Right kidney (tissue), 1 donor: ENCODE measurements at regions not wholly inside any gene's neighbourhood (a gene's known extent, or its start where the extent isn't known, plus 50 kb on each side); places are given as distances from the start of the nearest gene placed in this dataset.

Experiments
- DNase-seq: peaks from one replicate; pipeline ENCODE4 v3.0.0-alpha.2; 2016

DNA sequence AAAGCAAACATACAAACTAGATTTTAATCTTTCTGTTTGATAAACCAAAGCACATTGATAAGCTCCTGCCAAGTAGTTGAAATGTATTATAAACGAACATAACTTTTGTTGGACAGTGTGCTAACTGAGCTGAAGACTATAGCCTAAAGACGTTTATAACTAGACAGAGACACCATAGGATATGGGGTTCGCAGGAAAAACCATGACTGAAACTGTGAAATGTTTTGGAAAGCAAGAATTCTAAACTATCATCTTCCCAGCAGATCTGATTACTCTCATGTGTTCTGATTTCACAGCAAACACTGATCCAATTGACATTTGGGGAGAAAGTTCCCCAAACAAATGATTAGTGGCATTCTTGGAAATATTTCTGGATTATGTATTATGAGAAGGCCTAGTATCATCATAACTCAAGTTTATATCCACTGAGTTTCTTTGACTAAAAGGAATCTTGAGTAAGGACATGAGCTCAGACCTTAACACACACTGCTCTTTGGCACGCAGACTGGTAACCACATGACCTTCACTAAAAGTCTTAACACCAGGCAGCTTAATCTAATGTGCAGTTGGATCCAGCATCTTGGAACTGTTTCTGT lies 375.2 kb downstream of the ZNF608 start:
- no peak for DNase-seq

DNA sequence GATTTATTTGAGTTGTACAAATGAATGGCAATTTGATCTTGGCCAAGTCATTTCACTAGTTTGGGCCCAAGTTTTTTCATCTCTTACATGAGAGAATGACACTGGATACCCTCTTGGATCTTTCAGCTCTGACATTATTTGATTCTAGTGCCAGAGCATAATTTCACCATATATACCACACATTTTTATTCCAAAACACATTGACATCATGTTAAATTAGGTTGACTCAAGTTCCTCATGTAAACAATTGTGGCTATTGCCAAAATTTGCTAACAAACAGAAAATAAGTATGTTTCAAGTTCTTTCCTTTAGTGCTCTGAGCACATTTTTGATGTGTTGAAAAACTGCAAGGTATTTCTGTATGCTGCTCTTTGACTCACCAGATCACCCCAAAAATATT lies 375.8 kb downstream of the ZNF608 start:
- DNase-seq: no peak

DNA sequence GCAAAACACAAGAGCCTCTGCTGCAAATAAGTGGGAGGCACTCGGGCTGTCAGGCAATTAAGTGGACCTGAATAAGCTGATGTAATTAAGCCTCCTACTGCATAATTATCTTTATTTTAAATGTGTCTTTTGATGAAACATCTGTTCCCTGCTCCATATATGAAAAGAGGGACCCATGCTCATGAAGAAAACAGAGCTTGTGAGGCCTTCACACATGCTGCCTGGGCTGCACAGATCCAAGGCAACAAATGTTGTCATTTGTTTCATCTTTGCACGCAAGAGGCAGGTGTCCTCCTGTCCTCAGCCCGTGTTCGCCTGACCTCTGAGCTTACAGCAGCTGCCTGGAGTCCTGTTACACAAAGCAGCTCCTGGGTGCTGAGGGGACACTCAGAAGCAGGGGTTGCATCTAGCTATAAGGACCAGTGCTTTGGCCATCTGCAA lies 381.1 kb downstream of the ZNF608 start:
- no peak for DNase-seq

DNA sequence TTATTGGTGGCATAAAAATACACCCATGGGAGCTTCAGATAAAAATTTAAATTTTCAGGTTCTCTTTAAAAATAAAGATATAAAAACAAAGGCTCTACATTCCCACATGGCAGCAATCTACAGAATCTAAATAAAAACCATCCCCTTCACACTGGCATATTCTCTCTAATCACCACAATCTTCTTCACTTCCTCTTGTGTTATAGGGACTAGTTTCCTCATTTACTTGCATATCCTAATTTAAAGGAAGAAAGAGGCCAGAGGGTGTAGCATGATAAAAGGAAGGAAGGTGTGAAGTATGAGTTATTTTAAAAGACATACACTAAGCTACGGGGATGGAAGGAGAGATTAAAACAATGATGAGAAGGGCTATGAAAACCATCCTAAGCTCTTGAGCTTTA lies 390.5 kb downstream of the ZNF608 start:
- DNase-seq: no peak

DNA sequence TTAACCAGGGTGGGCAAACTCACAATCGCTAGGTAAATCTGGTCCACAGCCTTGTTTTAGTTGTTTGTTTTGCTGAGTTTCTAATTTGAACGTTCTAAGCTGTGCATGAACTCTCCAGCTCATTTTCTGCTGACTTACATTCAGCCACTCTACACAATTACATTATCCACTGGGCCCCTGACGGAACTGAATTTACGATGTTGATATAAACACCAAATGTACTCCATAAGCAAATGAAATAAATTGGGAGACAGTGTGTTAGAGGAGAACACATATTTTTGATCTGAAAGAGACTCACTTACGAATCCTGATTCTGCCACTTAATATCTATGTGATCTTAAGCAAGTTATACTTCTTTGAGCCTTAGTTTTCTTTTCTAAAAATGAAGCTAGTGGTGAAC lies 393.4 kb downstream of the ZNF608 start:
- DNase-seq: no peak

DNA sequence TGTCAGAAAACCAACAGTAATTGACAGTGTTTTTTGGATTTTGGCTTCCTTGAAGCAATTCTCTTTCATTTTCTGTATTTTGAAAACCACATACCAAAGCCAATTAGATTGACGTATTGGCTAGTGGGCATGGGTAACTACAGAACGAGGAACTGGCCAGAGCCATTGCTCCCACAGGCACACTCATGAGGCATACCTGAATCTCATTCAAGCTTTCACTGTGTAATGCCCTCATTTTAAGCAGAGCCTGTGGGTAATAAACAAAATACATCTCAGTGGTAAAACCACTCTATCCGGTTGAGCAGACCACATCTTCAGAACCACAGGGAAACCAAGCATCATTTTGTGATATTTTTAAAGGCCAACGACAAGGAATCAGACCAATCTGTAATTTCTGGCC lies 394.1 kb downstream of the ZNF608 start:
- no peak for DNase-seq

DNA sequence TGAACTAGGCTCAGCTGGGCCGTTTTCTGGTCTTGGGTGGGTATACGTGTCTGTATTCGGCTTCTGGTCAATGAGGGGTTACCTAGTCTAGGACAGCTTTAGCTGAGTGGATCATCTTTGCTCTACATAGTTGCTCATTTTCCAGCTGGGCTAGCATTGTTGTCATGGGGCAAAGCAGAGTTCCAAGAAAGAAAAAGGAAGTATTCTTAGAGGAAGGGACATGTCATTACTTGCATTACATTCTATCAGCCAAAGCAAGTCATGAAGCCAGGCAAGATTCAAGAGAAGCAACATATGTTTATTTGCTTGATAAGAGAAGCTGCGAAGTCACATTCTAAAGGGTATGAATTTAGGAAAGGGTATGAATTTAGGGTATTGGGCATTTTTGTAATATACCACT lies 396.5 kb downstream of the ZNF608 start:
- DNase-seq: no peak

DNA sequence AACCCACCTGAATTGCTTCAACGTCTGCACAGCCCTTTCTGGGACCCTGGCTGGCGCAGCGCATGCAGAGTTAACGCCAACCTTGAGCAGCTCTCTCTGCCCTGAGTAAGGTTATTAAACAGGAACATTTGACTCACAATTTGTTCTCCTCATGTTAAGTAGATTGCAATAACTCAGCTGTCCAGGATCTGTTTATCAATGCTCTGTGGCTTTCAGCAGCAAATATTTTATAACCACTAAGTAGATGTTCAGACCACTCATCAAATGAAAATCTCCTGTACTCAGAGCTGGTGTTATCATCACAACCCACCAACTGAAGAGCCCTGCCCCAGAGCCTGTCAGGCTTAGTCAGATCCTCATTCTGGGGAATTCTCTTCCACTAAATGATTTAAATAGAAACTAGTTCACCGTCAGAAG lies 403.0 kb downstream of the ZNF608 start:
- no peak for DNase-seq

DNA sequence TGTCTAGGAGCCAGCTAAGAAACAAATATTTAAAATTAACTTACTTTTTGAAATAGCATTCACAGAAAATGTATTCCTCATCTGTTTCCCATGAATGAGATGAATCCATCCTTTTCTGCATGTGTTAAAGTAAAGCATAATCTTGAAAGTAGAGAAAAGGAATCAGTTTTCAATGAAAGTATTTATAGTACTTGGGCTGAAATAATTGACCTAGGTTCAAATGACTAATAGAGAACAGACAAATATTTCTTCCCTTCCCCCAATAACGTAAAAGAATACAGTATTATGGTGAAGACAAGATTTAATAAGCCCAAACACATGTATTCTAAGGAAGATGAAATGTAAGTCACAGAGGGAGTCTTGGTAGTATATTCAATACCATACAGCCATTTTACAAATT lies 403.5 kb downstream of the ZNF608 start:
- no peak for DNase-seq

DNA sequence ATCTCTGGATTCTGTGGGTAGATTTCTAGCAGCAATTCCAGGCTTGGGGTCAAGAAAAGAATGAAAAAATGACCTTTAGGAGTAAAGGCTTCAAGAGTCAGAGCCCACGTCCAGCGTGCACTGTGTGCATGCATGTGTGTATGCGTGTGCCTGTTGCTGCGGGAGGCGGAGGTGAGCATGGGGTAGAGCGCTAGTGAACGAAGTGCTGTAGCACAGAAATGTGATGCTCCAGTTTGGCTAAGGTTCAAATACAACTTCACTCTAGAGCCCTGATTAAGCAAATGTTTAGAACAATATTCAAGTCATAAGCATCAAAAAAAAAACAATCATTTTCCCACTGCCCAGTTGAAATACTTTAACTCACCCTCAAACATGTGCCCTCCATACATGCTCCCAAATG lies 403.9 kb downstream of the ZNF608 start:
- no peak for DNase-seq

DNA sequence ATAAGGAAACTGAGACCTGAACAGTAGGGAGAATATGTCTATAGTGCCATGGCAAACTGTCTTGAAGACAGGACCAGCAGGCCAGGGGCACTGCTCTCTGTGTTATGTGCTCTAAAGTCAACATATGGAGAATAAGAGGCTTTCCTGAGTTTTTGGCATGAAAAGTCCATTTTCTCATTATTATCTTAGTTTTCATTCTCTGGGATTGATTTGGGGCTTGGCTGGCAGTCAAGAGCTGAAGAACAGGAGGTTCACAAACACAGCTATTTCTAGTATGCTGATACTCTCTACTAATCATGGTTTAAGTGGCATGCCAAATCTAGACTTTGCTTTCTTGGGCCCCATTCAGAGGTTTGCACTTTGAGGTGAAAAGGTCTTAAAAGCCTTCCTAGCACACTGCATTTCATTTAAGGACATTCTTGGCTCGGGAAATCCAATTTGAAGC lies 404.4 kb downstream of the ZNF608 start:
- no peak for DNase-seq

DNA sequence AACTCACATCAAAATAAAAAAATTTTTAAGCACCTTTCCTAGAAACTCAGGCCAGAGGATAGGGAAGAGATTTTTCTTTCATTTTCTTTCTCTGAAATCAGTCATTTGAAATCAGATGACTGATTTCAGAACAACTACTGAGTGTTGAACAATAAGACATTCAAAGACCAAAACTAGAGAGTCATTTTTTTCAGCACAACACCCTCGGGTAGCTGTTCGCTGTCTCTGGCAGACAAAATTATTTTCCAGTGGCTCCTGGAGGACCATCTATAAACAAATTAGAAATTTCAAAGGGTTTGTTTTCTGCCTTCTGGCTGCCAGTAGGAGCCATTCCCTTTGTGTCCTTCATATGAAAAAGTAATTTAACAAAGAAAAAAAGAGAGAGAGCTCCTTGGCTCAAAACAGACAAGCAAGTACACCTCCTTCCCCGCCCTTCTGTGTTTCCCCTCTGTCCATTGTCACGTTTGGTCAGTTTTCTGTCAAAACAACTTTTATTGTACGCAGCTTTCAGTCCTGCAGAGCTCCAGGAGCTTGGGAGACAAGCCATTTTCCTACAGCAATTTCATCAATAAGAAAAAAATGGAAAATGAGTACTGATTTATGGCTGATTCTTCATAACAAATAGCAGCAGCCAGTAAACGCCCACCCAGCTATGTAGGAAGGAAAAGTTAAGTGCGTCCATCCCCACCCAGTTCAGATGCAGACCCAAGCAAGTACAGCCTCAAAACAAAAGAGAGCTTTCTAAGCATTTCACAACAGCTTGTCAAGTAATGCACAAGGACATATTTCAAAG lies 405.2 kb downstream of the ZNF608 start:
- DNase-seq: no peak

DNA sequence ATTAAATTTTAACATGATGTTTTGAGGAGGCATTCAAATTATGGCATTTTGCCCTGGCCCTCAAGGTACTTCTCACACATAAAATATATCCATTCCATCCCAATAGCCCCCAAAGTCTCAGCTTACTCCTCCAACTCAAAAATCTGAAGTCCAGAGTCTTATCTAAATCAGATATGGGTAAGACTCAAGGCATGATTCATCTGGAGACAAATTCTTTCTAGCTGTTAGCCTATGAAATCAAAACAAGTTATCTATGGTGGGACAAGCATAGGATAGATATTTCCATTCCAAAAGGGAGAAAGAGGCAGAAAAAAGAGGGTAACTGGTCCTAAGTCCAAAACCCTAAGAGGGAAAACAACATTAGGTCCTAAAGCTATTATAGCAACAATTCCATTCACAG lies 408.4 kb downstream of the ZNF608 start:
- no peak for DNase-seq

DNA sequence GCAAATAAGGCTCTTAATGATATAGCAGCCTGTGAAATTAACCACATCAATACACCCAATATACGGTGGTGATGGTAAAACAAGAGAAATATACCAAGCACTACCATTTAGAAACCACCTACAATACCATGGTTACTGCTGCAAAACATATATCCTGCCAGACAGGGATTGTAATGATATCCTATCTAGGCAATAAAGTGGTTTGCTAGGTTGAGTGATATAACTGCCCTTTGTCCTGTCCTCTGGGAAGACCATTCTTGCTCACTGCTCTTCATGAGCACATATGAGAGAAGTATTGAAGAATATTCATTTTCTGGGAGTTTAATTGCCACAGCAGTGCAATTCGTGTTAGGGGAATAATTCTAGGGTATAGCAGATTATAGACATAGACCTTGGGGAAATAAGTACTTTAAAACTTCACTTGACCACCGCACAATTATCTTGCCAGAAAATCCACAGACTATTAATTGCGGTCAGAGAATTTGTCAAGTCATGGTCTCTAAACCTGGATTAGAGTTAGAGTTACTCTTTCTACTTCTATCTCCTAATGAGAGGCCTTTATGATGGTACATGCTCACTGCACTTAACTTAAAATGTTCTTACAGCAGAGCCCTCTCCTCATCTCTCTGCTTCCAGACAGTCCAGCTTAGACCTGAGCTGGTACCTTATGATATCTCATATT lies 413.0 kb downstream of the ZNF608 start:
- no peak for DNase-seq

DNA sequence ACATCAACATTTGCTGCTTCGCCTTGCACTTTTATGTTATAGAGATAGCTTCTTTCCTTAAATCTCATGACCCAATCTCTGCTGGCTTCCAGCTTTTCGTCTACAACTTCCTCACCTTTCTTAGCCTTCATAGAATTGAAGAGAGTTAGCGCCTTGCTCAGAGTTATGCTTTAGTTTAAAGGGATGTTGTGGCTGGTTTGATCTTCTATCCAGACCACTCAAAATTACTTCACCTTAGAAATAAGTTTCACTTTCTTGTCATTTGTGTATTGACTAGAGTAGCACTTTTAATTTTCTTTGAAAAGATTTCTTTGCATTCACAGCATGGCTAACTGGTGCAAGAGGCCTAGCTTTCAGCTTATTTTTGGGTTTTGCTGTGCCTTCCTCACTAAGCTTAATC lies 414.2 kb downstream of the ZNF608 start:
- DNase-seq: no peak

DNA sequence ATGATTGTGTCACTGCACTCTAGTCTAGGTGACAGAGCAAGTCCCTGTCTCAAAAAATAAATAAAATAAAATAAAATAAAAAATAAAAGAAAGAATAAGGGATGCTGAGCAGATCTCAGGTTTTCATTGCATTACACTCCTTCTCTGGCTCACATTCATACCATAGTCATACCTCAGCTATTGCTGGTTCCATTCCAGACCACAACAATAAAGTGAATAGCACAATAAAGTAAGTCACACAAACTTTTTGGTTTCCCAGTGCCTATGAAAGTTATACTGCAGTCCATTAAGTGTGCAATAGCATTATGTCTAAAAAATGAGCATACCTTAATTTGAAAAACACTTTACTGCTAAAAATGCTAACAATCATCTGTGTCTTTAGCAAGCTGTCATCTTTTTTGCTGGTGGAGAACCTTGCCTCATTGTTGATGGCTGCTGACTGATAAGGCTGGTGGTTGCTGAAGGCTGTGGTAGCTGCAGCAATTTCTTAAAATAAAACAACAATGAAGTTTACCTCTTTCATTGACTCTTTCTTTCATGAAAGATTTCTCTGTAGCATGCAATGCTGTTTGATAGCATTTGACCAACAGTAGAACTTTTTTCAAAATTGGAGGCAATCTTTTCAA lies 415.7 kb downstream of the ZNF608 start:
- no peak for DNase-seq

DNA sequence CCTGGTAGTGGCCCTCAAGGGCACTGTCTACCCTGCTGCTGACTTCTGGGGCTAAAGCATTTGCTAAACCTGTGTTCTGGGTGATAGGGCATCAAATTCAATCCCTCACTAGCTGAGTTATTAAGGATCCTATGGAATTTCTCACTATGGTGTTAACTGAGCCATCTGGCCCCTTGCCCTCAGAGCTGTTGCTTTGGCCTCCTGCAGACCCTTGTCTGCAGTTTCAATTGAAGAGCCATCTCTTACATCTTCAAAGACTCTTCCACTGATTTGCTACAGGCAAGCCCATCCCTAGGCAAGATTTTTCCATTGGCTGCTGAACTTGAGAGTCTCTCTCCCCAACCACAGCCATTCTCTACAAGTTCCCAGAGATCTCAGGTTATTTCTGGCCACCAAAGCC lies 418.2 kb downstream of the ZNF608 start:
- DNase-seq: no peak

DNA sequence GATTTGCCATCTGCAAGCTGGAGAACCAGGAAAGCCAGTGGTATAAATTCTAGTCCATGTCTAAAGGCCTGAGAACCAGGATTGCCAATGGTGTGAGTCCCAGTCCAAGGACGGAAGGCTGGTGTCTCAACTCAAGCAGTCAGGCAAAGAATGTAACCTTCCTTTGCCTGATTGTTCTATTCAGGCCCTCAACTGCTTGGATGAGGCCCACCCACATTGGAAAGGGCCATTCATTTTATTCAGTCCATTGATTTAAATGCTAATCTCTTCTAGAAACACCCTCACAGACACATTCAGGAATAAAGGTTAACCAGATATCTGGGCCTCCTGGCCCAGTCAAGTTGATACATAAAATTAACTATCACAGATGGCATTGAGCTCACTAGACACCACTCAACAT lies 427.8 kb downstream of the ZNF608 start:
- DNase-seq: no peak

DNA sequence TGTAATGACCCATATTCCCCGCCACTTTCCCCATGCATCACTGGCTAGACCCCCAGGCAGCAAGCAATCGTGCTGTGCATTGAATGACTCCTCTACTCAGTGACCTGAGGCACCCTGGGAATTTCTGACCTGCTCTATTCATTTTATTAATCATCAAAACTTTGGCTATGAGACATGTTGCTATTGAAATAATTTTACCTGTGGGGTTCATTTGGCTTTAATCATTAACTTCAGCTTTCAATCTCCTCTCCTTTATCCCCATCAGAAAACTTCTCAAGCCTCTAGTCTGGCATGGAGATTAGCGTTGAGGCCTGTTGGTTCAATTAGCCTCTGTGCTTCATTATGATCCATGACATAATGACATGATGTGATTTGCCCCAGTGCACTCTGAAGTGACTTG lies 429.0 kb downstream of the ZNF608 start:
- DNase-seq: no peak

DNA sequence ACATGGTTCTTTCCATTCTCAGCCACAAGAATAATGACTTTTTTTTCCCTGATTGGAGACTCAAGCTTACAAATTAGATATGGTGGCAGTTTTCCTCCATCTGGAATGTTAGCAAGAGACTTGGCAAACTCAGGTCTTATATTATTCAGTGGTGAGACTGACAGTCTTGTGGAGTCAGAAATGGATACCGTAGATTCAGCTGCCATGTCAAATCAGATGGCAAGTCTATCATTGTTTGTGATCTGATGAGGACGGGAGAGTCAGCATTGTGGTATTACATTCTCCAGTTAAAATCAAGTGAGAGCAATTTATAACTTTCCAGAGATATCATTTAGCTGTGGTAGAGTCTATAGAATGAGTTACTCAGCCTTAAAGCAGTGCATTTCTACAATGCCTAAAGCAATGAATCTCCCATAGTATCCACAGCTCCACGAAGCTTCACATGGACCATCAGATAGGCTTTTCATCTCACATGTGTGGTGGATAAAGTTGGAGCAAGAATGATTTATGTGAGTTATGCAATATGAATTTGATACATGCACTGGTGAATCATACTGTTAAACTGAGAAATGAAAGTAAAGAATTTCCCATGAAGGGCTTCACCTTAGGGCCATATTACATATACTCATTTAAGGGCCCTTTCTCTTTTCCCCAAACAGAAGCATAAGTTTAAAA lies 430.6 kb downstream of the ZNF608 start:
- no peak for DNase-seq

DNA sequence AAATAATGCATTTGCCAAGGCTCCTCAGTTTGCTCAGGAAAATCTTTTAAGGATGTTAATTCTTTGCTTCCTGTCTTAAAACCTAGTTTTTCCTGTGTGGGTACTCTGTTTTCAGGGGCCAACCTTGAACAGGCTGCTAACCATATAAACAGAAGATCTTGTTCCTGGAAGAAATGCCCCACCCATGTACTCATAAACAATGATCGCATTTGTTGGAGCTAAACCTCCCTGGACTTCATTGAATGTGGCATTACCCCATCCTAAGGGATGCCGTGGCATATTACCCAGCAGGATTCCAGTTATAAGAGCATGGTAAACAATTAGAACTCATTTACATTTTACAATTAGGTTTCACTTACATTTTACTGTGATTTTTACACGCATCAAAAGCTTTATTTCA lies 436.0 kb downstream of the ZNF608 start:
- DNase-seq: no peak

DNA sequence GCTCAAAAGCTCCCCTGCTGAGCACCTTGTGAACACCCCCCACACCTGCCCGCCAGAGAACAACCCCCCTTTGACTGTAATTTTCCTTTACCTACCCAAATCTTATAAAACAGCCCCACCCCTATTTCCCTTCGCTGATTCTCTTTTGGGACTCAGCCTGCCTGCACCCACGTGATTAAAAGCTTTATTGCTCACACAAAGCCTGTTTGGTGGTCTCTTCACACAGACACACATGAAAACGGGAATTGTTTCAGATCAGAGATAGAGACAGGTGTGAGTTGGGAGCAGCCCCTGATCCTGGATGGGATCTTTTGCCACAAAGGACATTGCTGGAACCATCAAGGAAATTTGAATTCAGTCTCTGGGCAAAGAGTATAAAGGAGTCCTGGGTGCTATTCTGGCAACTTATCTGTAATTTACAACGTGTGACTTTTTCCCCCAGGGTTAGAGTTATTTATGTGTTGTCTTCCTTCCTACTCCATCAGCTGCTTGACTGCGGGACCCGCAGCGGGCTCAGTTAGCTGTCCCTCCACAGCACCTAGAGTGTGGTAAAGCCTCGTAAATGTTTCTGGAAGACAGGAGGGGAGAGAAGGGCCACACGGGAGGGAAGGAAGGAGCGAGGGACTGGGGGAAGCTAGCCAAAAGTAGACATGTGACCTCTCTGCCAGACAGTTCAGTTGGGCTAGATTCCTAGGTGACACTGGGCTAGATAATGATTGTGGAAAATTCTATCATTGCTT lies 437.0 kb downstream of the ZNF608 start:
- peak; percentile 13 for DNase-seq
